AG04449 (cell line): ENCODE measurements at regions not wholly inside any gene's neighbourhood (a gene's known extent, or its start where the extent isn't known, plus 50 kb on each side); places are given as distances from the start of the nearest gene placed in this dataset.

Source experiments
- CTCF ChIA-PET: fragments of 350-600 bp; formaldehyde crosslinking; extraction: SDS; loops from one replicate; lab custom pipeline; 2021; ENCODE audit warnings: antibody characterized with exemption; lab: Yijun Ruan, JAX
- POLR2A ChIA-PET: fragments of 400-600, 350-600 bp; formaldehyde crosslinking; extraction: SDS; loops from one replicate; lab custom pipeline; 2020; ENCODE audit warnings: antibody characterized with exemption, inconsistent platforms; lab: Yijun Ruan, JAX
- DNase-seq: peaks from one replicate; pipeline ENCODE4 v3.0.0-alpha.2; 2010; ENCODE audit warnings: low read depth, low spot score
- H3K4me3 ChIP-seq: 2 replicates; pipeline ENCODE4 v1.5.1; 2011; ENCODE audit warnings: low read depth, mild to moderate bottlenecking, control low read depth, low read length
- CTCF ChIP-seq: IDR thresholded peaks from one replicate; pipeline ENCODE4 v1.5.1; 2011; ENCODE audit warnings: mild to moderate bottlenecking, moderate library complexity, low read length, control low read depth, inconsistent platforms; ENCODE audit not compliant: insufficient read depth; ENCODE audit errors: missing control alignments

GRCh38 chr15:27685644-27686043 is 413.5 kb downstream of the OCA2 start:
- CTCF ChIA-PET = no interaction called here
- no peak for DNase-seq
- POLR2A ChIA-PET = no interaction called here
- TF ChIP-seq CTCF = no peak
- H3K4me3 ChIP-seq = no peak overlapping the region

DNA sequence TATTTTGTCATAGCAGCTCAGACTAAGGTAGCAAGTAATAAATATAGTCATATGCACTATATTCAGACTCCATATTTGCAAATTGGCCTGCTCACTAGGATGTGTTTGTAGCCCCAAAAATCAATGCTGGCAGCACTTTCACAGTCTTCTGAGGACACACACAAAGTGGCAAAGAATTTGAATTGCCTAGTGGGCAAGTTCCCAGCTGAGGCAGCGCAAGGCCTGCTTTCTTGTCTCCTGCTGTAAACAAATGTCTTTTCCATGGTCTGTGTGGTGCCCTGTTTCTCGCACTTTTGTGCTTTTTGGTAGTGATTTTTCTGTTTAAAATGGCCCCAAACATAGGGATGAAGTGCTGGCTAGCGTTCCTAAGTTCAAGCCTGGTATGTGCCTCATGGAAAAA is 416.0 kb downstream of the OCA2 start:
- no peak for TF ChIP-seq CTCF
- POLR2A ChIA-PET = no interaction called here

DNA sequence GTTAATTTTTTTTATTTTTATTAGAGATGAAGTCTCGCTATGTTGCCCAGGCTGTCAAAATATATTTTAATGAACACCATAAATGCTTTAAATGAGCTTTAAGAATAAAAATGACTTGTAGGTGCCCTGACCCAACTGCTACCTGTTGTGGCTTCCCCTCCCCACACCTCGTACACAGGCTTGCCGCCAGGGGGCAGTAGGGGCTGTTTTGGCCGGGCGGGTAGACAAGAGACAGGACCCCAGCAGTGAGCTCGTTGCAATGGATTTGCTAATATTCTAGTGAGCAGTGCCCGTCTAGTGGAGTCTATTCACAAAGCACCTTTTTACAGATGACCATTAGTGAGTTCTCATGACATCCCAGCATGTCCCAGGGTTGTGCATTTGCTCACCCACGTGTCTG is 418.1 kb downstream of the OCA2 start:
- no peak overlapping the region for H3K4me3 ChIP-seq
- POLR2A ChIA-PET = no interaction called here
- CTCF ChIA-PET = no interaction called here
- peak; percentile 29 for TF ChIP-seq CTCF
- DNase-seq = no peak

More for the DNA sequence above, 416.0 kb downstream of the OCA2 start:
- no peak overlapping the region for H3K4me3 ChIP-seq
- no peak for DNase-seq
- CTCF ChIA-PET = no interaction called here

DNA sequence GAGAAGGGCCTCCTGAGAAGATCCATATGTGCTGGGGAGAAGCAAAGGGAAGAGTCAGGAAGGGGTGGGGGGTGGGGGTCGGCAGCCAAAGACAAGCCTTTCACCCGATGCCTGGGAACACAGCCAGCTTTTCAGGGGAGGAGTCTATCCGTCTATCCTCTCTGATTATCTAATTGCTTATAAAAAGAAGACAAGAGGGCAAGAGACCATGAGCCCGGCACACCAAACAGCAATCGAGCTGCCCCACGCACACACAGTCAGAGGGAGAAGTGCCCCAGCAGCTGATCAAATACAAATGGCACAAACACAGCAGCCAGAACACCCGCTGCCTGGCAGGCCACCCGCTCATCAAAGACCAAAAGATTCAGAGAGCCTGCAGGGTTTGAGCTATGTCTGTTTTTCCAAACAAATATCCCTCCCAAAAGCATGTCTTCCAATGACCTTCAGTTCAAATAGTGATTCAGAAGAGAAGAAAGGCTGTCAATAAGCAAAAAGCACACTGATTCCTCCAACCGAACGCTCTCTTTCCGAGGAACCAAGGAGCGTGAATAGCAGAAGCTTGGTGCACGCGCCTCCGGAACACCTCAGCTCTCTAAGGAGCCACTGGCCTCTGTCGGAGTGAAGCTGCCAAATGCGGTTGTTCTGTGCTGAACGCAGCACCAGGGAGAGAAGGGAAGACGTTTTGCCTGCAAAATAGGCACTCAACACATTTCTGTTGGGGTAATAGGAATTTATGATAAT is 419.2 kb downstream of the OCA2 start:
- no peak for DNase-seq
- POLR2A ChIA-PET = no interaction called here
- no peak overlapping the region for H3K4me3 ChIP-seq
- CTCF ChIA-PET = no interaction called here
- TF ChIP-seq CTCF = no peak

DNA sequence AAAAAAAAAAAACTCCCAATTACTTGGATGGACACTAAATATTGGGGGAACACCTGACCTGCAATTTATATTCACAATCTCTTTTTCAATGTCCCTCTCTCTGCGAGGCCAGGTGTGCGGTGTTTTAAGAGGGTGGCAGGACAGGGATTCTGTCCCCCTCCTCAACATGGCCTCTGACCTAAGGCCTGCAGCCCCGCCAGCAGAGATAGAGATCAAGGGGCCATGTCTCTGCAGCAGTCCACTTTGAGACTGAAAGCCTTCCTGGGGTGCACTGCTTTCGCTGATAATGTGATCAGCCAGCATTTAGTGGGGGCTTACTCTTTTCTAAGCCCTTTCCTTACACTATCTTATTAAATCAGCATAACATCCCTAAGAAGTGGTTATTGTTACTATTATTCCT is 419.9 kb downstream of the OCA2 start:
- DNase-seq = no peak
- H3K4me3 ChIP-seq = no peak overlapping the region
- no peak for TF ChIP-seq CTCF
- POLR2A ChIA-PET = no interaction called here
- CTCF ChIA-PET = no interaction called here

DNA sequence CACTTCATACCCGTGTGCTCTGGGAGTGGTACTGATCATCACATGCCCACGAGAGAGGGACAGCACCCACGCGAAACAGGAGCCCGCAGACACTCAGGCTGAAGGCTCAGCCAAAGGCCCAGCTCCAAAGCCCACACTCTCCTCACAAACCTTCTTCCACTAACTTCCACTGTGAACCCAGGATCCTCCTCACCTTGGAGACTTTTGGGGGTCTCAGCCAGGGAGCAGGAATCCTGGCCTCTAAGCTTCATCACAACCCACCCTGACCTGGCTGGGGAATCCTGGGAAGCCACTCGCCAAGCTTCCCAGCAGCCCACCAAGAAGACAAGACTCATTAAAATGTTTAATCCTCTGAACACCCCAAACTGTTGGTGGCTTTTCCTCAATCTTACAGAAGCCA is 421.2 kb downstream of the OCA2 start:
- DNase-seq = no peak
- ChIA-PET POLR2A (no interaction called here), CTCF (no interaction called here)
- no peak for TF ChIP-seq CTCF
- no peak overlapping the region for H3K4me3 ChIP-seq
